Fibroblast of lung (primary cell): ENCODE measurements at regions not wholly inside any gene's neighbourhood (a gene's known extent, or its start where the extent isn't known, plus 50 kb on each side); places are given as distances from the start of the nearest gene placed in this dataset.

Experiments
- DNase-seq, 2 donors: peaks; one replicate each; pipeline versions ENCODE4 v3.0.0 to v3.0.0-alpha.2; 2010; ENCODE audit warnings: low read depth in 2 of 2
- H2AFZ ChIP-seq: 2 replicates; pipeline ENCODE4 v1.5.1; 2012; ENCODE audit warnings: low read length, control low read depth, inconsistent platforms
- H3K27ac ChIP-seq: 2 replicates; pipeline ENCODE4 v1.5.1; 2011; ENCODE audit warnings: low read length, control low read depth; ENCODE audit not compliant: insufficient read depth
- H3K27me3 ChIP-seq: 2 replicates; pipeline ENCODE4 v1.5.1; 2011; ENCODE audit warnings: mild to moderate bottlenecking, low read length; ENCODE audit not compliant: control insufficient read depth, insufficient read depth
- H3K36me3 ChIP-seq: 2 replicates; pipeline ENCODE4 v1.5.1; 2011; ENCODE audit warnings: low read length; ENCODE audit not compliant: control insufficient read depth, insufficient read depth
- H3K4me1 ChIP-seq: 2 replicates; pipeline ENCODE4 v1.5.1; 2011; ENCODE audit warnings: low read length; ENCODE audit not compliant: control insufficient read depth, insufficient read depth; ENCODE audit errors: extremely low read depth
- H3K4me2 ChIP-seq: 2 replicates; pipeline ENCODE4 v1.5.1; 2011; ENCODE audit warnings: low read length, control low read depth; ENCODE audit not compliant: insufficient read depth; ENCODE audit errors: extremely low read depth
- H3K4me3 ChIP-seq, 4 experiments: fragments of 200-600 bp in 1 of 4; sonication (generic) in 1 of 4; replicated peaks in 1 of 4; 2 replicates each; pipeline ENCODE4 v1.5.1; 2011 to 2016; ENCODE audit warnings: low read length in 4 of 4, low read depth in 3 of 4, mild to moderate bottlenecking in 3 of 4, control low read depth in 2 of 4, inconsistent platforms in 1 of 4, mixed read lengths in 1 of 4; ENCODE audit not compliant: insufficient read depth in 1 of 4; ENCODE audit errors: control extremely low read depth in 1 of 4
- H3K79me2 ChIP-seq: 2 replicates; pipeline ENCODE4 v1.5.1; 2012; ENCODE audit warnings: mild to moderate bottlenecking, low read length, inconsistent platforms; ENCODE audit not compliant: control insufficient read depth, insufficient read depth
- H3K9ac ChIP-seq: 2 replicates; pipeline ENCODE4 v1.5.1; 2011; ENCODE audit warnings: mild to moderate bottlenecking, low read length, control low read depth; ENCODE audit not compliant: insufficient read depth
- H3K9me3 ChIP-seq: 2 replicates; pipeline ENCODE4 v1.5.1; 2012; ENCODE audit warnings: low read depth, low read length; ENCODE audit not compliant: control insufficient read depth, insufficient read depth
- H4K20me1 ChIP-seq: 2 replicates; pipeline ENCODE4 v1.5.1; 2011; ENCODE audit warnings: low read length; ENCODE audit not compliant: control insufficient read depth, insufficient read depth; ENCODE audit errors: extremely low read depth
- EZH2 ChIP-seq: IDR thresholded peaks from 2 replicates; pipeline ENCODE4 v1.5.1; 2012; ENCODE audit warnings: low read length, control low read depth, mild to moderate bottlenecking; ENCODE audit errors: missing control alignments
- TF ChIP-seq, protein P1 (sequence below), 2 donors: IDR thresholded peaks in 1 of 2; conservative IDR thresholded peaks in 1 of 2; 1 replicate in 1 of 2; 2 replicates in 1 of 2; pipeline ENCODE4 v1.5.1; 2011 to 2012; ENCODE audit warnings: low read length in 2 of 2, control low read depth in 1 of 2, inconsistent platforms in 1 of 2, low read depth in 1 of 2, mild to moderate bottlenecking in 1 of 2

DNA sequence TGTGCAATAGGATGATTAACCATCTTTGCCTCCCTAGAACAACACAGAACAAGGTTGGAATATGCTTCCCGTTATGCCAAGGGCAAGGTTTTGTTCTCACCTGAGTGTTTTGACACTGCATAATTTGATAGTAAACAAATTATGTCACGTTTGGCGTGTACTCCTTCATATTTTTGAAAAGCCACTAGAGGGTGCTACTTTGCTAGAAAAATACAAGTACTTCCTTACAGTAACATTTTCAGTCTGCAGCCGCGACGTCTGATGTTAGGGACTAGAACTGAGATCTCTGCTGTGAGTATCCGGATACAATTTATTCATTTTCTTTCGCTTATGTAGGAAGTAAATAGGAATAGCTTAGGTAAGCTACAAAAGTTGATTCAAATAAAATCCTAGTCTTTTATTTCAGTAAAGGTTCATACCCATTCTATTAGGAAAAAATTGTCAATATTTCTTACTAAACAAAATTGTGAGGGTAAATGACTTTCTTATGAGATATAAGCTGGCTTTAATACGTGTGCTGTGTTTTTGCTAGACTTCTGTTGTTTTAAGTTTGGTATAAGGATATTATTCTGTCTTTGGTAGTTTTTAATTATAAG lies 181.1 kb upstream of the WDFY3 start:
- no peak for TF ChIP-seq EZH2
- TF ChIP-seq, protein P1, sequence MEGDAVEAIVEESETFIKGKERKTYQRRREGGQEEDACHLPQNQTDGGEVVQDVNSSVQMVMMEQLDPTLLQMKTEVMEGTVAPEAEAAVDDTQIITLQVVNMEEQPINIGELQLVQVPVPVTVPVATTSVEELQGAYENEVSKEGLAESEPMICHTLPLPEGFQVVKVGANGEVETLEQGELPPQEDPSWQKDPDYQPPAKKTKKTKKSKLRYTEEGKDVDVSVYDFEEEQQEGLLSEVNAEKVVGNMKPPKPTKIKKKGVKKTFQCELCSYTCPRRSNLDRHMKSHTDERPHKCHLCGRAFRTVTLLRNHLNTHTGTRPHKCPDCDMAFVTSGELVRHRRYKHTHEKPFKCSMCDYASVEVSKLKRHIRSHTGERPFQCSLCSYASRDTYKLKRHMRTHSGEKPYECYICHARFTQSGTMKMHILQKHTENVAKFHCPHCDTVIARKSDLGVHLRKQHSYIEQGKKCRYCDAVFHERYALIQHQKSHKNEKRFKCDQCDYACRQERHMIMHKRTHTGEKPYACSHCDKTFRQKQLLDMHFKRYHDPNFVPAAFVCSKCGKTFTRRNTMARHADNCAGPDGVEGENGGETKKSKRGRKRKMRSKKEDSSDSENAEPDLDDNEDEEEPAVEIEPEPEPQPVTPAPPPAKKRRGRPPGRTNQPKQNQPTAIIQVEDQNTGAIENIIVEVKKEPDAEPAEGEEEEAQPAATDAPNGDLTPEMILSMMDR (conservative IDR thresholded peaks at IDR 0.05 in 1 of 2, IDR thresholded peaks at IDR 0.05 in 1 of 2; ENCODE audit: low read depth in 1 of 2, low read length in 2 of 2), result peak; percentile 52 to 54
- Histone ChIP-seq H3K9ac (no peak overlapping the region), H3K27me3 (no peaks in the 10 kb centered on the region), H3K9me3 (no peaks in the 10 kb centered on the region), H3K4me2 (no peak overlapping the region), H2AFZ (no peak overlapping the region), H3K4me3 (no peak overlapping the region), H3K36me3 (no peaks in the 10 kb centered on the region), H3K4me1 (no peaks in the 10 kb centered on the region), H4K20me1 (no peaks in the 10 kb centered on the region), H3K27ac (no peak overlapping the region), H3K79me2 (no peaks in the 10 kb centered on the region)
- DNase-seq, result peak; percentile 56 to 79

DNA sequence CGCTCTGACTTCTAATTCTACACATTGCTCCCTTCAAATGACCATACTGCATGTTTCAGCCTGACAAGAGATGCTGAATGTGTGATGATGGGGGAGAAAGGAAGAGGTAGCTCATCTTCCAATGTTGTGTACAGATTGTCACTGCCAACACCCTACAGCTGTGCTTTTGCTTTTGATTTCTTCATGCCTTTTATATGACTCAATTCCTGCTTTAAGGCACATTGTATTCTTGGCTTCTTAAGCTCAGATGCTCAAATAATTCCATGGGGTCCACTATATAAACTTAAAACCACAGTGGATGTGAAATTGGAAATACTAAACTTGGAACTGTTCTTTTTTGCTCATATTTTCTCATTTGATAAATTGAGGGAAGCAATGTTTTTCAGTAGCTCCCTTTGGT lies 183.2 kb upstream of the WDFY3 start:
- Histone ChIP-seq H3K36me3 (no peaks in the 10 kb centered on the region), H3K27me3 (no peaks in the 10 kb centered on the region), H3K9me3 (no peaks in the 10 kb centered on the region), H3K4me3 (no peak overlapping the region), H3K79me2 (no peaks in the 10 kb centered on the region), H4K20me1 (no peaks in the 10 kb centered on the region), H3K4me2 (no peak overlapping the region), H3K27ac (no peak overlapping the region), H2AFZ (no peak overlapping the region), H3K4me1 (no peaks in the 10 kb centered on the region), H3K9ac (no peak overlapping the region)
- peak; percentile 31 to 82 for DNase-seq
- TF ChIP-seq EZH2, result no peak
- TF ChIP-seq, protein P1 (conservative IDR thresholded peaks at IDR 0.05 in 1 of 2, IDR thresholded peaks at IDR 0.05 in 1 of 2; ENCODE audit: low read depth in 1 of 2, low read length in 2 of 2), result no peak

DNA sequence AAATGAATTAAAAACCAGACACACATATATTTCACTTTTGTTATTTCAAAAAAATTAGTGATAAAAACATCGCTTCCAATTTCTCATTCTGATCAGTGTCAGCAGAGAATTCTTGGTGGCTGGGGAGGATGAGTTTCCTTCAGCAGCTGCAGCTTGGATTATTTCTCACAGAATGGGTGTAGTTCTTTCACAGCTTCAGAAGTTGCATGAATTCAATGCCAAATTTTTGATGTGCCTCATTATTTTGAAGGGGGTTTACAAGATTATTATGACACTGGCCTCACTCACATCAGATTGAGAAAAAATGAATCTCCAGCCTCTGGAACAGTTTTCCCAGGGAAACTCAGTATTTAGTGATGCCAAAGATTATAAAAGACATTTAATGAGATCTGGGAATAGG lies 184.9 kb upstream of the WDFY3 start:
- H3K4me3 ChIP-seq, result no peak overlapping the region
- DNase-seq, result no peak
- no peaks in the 10 kb centered on the region for H3K4me1 ChIP-seq
- no peak overlapping the region for H3K27ac ChIP-seq
- no peak for TF ChIP-seq EZH2
- TF ChIP-seq, protein P1 (conservative IDR thresholded peaks at IDR 0.05 in 1 of 2, IDR thresholded peaks at IDR 0.05 in 1 of 2; ENCODE audit: low read depth in 1 of 2, low read length in 2 of 2), result no peak
- no peaks in the 10 kb centered on the region for H3K79me2 ChIP-seq
- H3K27me3 ChIP-seq, result no peaks in the 10 kb centered on the region
- no peaks in the 10 kb centered on the region for H3K9me3 ChIP-seq
- no peaks in the 10 kb centered on the region for H3K36me3 ChIP-seq
- H3K4me2 ChIP-seq, result no peak overlapping the region
- H2AFZ ChIP-seq, result no peak overlapping the region
- no peak overlapping the region for H3K9ac ChIP-seq
- no peaks in the 10 kb centered on the region for H4K20me1 ChIP-seq
